GM12874 (cell line): ENCODE measurements at regions not wholly inside any gene's neighbourhood (a gene's known extent, or its start where the extent isn't known, plus 50 kb on each side); places are given as distances from the start of the nearest gene placed in this dataset.

Experiments used
- TF ChIP-seq, protein P1 (sequence below): IDR thresholded peaks from 2 replicates; pipeline ENCODE4 v1.5.1; 2011; ENCODE audit warnings: low read depth, mild to moderate bottlenecking, control low read depth, low read length, moderate library complexity; ENCODE audit not compliant: insufficient read depth

DNA sequence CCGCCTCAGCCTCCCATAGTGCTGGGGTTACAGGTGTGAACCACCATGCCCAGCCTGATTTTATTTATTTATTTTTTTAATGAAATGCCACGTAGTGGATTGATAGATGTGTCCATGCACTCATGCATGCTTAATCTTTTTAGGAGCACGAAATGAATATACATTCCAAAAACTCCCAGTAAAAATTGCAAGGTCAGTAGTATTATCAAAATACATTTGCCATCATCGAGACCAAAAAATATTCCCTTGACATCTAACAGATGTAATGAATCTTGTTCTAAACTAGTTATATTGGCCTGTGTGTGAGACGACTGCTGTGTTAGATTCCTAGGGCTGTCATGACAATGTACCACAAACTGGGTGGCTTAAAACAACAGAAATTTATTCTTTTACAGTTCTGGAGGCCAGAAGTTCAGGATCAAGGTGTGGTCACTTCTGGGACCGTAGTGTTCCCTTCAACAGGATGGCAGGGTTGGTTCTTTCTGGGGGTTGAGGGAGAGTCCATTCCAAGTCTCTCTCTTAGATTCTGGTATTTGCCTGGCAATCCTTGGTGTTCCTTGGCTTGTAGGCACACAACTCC, 56.1 kb upstream of the UBL3 start:
- TF ChIP-seq, protein P1, sequence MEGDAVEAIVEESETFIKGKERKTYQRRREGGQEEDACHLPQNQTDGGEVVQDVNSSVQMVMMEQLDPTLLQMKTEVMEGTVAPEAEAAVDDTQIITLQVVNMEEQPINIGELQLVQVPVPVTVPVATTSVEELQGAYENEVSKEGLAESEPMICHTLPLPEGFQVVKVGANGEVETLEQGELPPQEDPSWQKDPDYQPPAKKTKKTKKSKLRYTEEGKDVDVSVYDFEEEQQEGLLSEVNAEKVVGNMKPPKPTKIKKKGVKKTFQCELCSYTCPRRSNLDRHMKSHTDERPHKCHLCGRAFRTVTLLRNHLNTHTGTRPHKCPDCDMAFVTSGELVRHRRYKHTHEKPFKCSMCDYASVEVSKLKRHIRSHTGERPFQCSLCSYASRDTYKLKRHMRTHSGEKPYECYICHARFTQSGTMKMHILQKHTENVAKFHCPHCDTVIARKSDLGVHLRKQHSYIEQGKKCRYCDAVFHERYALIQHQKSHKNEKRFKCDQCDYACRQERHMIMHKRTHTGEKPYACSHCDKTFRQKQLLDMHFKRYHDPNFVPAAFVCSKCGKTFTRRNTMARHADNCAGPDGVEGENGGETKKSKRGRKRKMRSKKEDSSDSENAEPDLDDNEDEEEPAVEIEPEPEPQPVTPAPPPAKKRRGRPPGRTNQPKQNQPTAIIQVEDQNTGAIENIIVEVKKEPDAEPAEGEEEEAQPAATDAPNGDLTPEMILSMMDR, result no peak

DNA sequence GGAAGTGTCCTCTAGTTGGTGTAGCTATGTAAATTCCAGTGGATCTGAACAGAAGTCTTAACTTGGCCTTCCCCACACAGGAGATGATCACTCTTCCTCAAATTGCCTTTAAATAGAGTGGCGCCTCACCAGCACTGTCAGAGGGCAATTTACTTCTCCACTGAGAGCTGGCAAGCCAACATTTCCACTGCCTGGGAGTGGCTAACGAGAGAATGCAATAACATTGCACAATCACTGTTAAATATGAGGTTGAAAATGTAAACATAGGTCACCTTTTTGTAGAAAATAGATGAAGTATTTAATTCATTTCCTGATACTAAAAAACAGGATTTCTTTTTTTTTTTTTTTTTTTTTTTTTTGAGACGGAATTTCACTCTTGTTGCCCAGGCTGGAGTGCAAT, 55.4 kb upstream of the UBL3 start:
- TF ChIP-seq, protein P1, result no peak

DNA sequence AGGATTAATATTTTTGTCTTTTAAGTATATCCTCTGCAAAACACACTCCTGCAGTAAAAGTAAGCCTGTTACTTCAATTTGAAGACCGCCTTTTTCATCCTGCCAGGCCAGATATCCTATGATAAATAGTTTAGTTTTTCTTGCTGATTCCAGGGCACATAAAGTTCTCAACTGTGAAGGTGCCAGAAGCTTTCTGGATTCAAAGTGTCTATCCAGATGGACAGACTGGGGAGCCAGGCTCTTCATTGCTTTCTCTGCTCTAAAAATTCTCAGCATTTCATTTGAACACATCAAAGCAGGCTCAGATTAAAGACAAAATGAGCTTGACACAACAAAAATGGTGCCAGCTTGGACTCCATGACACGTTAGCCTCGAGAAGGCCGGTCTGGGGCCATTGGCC, 53.6 kb upstream of the UBL3 start:
- TF ChIP-seq, protein P1, result no peak

DNA sequence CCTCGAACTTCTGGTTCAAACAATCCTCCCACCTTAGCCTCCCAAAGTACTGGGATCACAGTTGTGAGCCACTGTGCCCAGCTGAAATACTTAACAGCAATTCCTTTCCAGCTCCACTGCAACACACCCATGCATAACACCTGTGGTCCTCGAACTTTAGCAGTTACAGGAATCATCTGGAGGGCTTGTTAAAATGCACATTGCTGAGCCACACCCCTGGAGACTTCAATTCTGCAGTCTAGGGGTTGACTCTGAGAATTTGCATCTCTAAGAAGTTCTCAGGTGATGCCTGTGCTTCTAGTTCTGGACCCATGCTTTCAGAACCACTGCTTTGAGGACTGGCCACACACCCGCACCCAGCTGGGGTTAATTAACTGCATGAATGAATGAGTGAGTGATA, 53.1 kb upstream of the UBL3 start:
- TF ChIP-seq, protein P1, result no peak

DNA sequence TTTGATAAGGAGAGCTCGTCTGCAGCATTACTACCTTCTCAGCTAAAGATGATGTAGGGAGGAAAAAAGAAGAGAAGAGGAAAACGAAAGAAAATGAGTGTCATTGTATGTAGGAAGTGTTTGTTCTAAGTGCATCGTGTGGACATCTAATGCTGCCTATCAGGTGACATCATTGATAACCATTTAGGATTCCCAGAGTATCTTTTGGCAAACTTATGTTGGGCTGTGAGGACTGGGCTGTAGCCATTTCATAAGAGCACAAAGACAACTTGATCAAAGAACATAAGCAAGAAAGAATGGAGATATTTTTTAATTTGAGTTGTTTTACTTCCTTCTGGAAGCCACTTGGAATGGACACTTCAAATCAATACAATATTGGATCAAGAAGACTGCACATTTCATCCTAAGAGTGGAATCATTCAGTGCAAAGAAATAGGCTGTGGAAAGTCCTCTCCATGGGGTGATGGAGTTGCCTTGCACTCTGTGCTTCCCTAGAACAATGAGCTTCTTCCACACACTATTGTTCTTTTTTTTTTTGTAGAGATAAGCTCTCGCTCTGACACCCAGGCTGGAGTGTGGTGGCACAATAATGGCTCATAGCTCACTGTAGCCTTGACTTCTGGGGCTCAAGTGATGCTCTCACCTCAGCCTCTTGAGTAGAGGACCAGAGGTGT, 52.4 kb upstream of the UBL3 start:
- TF ChIP-seq, protein P1, result no peak

DNA sequence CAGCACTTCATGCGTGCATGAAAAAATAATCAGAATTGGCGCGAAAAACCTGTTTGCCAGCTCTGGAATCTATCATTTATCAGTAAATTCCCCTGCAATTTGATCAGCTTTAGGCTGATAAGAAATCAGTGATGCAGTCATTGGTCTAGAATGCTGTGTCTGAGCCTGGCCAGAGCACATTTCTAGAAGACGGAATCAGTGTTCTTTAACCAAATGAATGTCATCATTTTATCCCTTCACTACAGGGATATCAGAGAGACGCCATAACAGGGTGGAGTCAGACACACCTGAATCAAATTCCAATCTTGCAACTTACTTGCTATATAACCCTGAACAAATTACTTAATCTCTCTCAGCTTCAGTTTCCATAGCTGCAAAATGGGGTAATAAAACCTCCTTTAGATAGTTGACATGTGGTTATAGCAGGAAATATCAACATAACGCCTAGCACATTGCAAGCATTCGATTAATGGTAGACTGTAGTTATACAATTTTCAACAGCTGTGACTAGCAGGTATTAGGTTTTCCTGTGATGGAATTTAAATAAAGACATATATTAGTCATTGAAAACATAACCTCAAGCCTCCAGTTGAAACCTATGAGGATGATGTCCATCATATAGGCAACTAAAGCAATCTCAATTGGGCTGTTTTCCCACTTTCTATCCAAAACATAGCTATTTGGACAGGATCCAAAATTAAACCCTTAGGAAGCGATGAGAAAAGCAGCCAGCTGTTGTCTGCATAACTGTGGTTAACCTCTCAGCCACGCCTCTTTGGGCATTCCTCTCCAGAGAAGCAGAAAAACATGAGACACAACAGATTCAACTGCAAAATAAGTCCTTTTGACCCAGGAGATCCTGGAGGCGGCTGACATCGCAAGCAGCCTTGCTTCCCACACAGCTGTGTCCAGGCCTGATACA, 51.6 kb upstream of the UBL3 start:
- TF ChIP-seq, protein P1, result no peak
